Upper lobe of left lung (tissue), 4 donors: ENCODE measurements at regions not wholly inside any gene's neighbourhood (a gene's known extent, or its start where the extent isn't known, plus 50 kb on each side); places are given as distances from the start of the nearest gene placed in this dataset.

Source experiments
- CTCF ChIP-seq, 6 experiments: fragments of 450-650 bp in 4 of 6; fragments of 200-600 bp in 2 of 6; sonication (generic) in 2 of 6; IDR thresholded peaks; one replicate each; pipeline ENCODE4 v1.5.1; 2016 to 2019; ENCODE audit warnings: antibody characterized with exemption in 6 of 6
- EP300 ChIP-seq, 4 donors: sonication (generic); formaldehyde crosslinking; IDR thresholded peaks; one replicate each; pipeline ENCODE4 v1.5.1; 2017; ENCODE audit warnings: antibody characterized with exemption in 4 of 4, control low read depth in 2 of 4
- POLR2A ChIP-seq, 4 donors: fragments of 450-650 bp; IDR thresholded peaks; one replicate each; pipeline ENCODE4 v1.5.1; 2016 to 2017; ENCODE audit warnings: antibody characterized with exemption in 4 of 4, mild to moderate bottlenecking in 2 of 4

- TF ChIP-seq EP300 (IDR thresholded peaks at IDR 0.05) (no peak), CTCF (IDR thresholded peaks at IDR 0.05) (no peak), POLR2A (IDR thresholded peaks at IDR 0.05) (no peak)
Measured at GRCh38 chr2:196468394-196468793, 171.1 kb upstream of the CCDC150 start.
